GM12878 (cell line): ENCODE measurements at regions not wholly inside any gene's neighbourhood (a gene's known extent, or its start where the extent isn't known, plus 50 kb on each side); places are given as distances from the start of the nearest gene placed in this dataset.

ENCODE experiments used
- ATAC-seq: fragments of 200-7000 bp; cut with Tn5 transposase; 3 replicates; pipeline ENCODE4 v1.9.1; 2020; ENCODE audit warnings: mild to moderate bottlenecking, moderate library complexity
- BruUV-seq: library from RNA; stranded (reverse); fragments of 400-500 nt; replicated peaks from 2 replicates; lab custom pipeline; 2021; lab: Mats Ljungman, UMichigan
- CTCF ChIA-PET: fragments of 300-600 bp; sonication (Branson Sonifier 250); formaldehyde crosslinking; extraction: SDS; loops from one replicate; lab custom pipeline; 2021; ENCODE audit warnings: inconsistent platforms; lab: Yijun Ruan, JAX
- POLR2A ChIA-PET: fragments of 350-600 bp; formaldehyde crosslinking; extraction: SDS; loops from one replicate; lab custom pipeline; 2021; ENCODE audit warnings: inconsistent platforms; lab: Charles Lee
- RAD21 ChIA-PET: fragments of 300-600 bp; sonication (Branson Sonifier 250); formaldehyde crosslinking; loops from one replicate; lab custom pipeline; 2023; ENCODE audit warnings: antibody characterized with exemption; ENCODE audit not compliant: unreplicated experiment; lab: Charles Lee
- SMC1A ChIA-PET: fragments of 300-600 bp; sonication (Branson Sonifier 250); formaldehyde crosslinking; loops from one replicate; lab custom pipeline; 2023; ENCODE audit not compliant: unreplicated experiment, uncharacterized antibody; lab: Charles Lee
- DNase-seq: peaks from one replicate; pipeline ENCODE4 v3.0.0-alpha.2; 2011; ENCODE audit warnings: low read depth, low spot score
- FAIRE-seq: peaks from 3 replicates; lab custom pipeline; 2011; peaks lifted over from hg19 to GRCh38; lab: Jason Lieb, UNC
- H2AFZ ChIP-seq: 2 replicates; pipeline ENCODE4 v1.6.0; 2011; ENCODE audit warnings: low read depth, low read length, control low read depth; ENCODE audit not compliant: control insufficient read depth
- H3K27ac ChIP-seq: 2 replicates; pipeline ENCODE4 v1.5.1; 2011; ENCODE audit warnings: control low read depth; ENCODE audit not compliant: control insufficient read depth, insufficient read depth
- H3K27me3 ChIP-seq, 2 experiments: replicated peaks in 1 of 2; 2 replicates each; pipeline versions ENCODE4 v1.6.0 to v1.6.1; 2011; ENCODE audit warnings: low read length in 1 of 2; ENCODE audit not compliant: control insufficient read depth in 2 of 2, insufficient read depth in 2 of 2
- H3K36me3 ChIP-seq, 2 experiments: 2 replicates each; pipeline ENCODE4 v1.5.1; 2011; ENCODE audit warnings: low read length in 1 of 2; ENCODE audit not compliant: control insufficient read depth in 2 of 2, insufficient read depth in 2 of 2
- H3K4me1 ChIP-seq: 2 replicates; pipeline ENCODE4 v1.6.1; 2011; ENCODE audit warnings: mild to moderate bottlenecking, low read length, moderate library complexity, mixed read lengths; ENCODE audit not compliant: control insufficient read depth, insufficient read depth
- H3K4me2 ChIP-seq: 2 replicates; pipeline ENCODE4 v1.6.0; 2011; ENCODE audit warnings: control low read depth; ENCODE audit not compliant: control insufficient read depth, insufficient read depth
- H3K4me3 ChIP-seq: fragments of 200-600 bp; sonication (generic); 2 replicates; pipeline ENCODE4 v1.5.1; 2016
- H3K79me2 ChIP-seq: 2 replicates; pipeline ENCODE4 v1.6.0; 2011; ENCODE audit warnings: low read length; ENCODE audit not compliant: control insufficient read depth, insufficient read depth
- H3K9ac ChIP-seq: 2 replicates; pipeline ENCODE4 v1.8.0; 2011; ENCODE audit warnings: low read length, control low read depth, mixed read lengths; ENCODE audit not compliant: control insufficient read depth, insufficient read depth
- H3K9me3 ChIP-seq: replicated peaks from 3 replicates; pipeline ENCODE4 v1.5.1; 2011; ENCODE audit warnings: mild to moderate bottlenecking, low read length; ENCODE audit not compliant: control insufficient read depth, insufficient read depth
- H4K20me1 ChIP-seq: 2 replicates; pipeline ENCODE4 v1.6.0; 2011; ENCODE audit not compliant: control insufficient read depth, insufficient read depth
- BRCA1 ChIP-seq: IDR thresholded peaks from 2 replicates; pipeline ENCODE4 v1.6.1; 2011; ENCODE audit warnings: low read depth, low read length, improper control_type of control experiment
- FOS ChIP-seq: IDR thresholded peaks from 3 replicates; pipeline ENCODE4 v1.6.1; 2011; ENCODE audit warnings: borderline replicate concordance; ENCODE audit not compliant: insufficient read length; ENCODE audit errors: extremely low read depth
- JUND ChIP-seq: IDR thresholded peaks from 2 replicates; pipeline ENCODE4 v1.6.1; 2012; ENCODE audit warnings: low read depth, mild to moderate bottlenecking, low read length, improper control_type of control experiment, moderate library complexity
- RB1 ChIP-seq: fragments of 450-650 bp; formaldehyde crosslinking; IDR thresholded peaks from 2 replicates; pipeline ENCODE4 v1.6.1; 2017; ENCODE audit warnings: mild to moderate bottlenecking, borderline replicate concordance
- RCOR1 ChIP-seq: conservative IDR thresholded peaks from 2 replicates; pipeline ENCODE4 v1.6.1; 2012; ENCODE audit warnings: low read depth, low read length, improper control_type of control experiment
- YBX1 ChIP-seq: fragments of 450-650 bp; IDR thresholded peaks from 2 replicates; pipeline ENCODE4 v1.6.1; 2016; ENCODE audit warnings: antibody characterized with exemption
- WGBS: methylation state at CpG from one replicate; pipeline ENCODE4 v1.1.6; 2016; ENCODE audit warnings: low lambda C conversion rate; ENCODE audit not compliant: insufficient replicate concordance, insufficient coverage; ENCODE audit errors: missing lambda C conversion rate; 5-methylcytosine and 5-hydroxymethylcytosine counted together
- in situ Hi-C: fragments of 300-500 bp; cut with MboI; formaldehyde crosslinking; loops from 9 replicates; pipeline ENCODE4 v1.14.3; 2018; ENCODE audit warnings: mixed read lengths
- intact Hi-C: fragments of 100-400 bp; cut with micrococcal nuclease; formaldehyde crosslinking; loops from one replicate; pipeline ENCODE4 v1.14.2; 2022; ENCODE audit not compliant: unreplicated experiment
- TF ChIP-seq, protein P1 (sequence below): fragments of 450-650 bp; IDR thresholded peaks from 2 replicates; pipeline ENCODE4 v1.6.1; 2017; ENCODE audit warnings: mild to moderate bottlenecking, moderate library complexity
- TF ChIP-seq, protein P2 (sequence below): fragments of 450-650 bp; IDR thresholded peaks from 2 replicates; pipeline ENCODE4 v1.6.1; 2017; ENCODE audit warnings: mild to moderate bottlenecking
- TF ChIP-seq, protein P3 (sequence below): fragments of 450-650 bp; IDR thresholded peaks from 2 replicates; pipeline ENCODE4 v1.6.1; 2017; ENCODE audit warnings: borderline replicate concordance
- TF ChIP-seq, protein P4 (sequence below): fragments of 450-650 bp; IDR thresholded peaks from 2 replicates; pipeline ENCODE4 v1.6.1; 2017; ENCODE audit warnings: mild to moderate bottlenecking, low read depth, inconsistent platforms; ENCODE audit not compliant: poor library complexity, severe bottlenecking
- TF ChIP-seq, protein P5 (sequence below): fragments of 450-650 bp; IDR thresholded peaks from 2 replicates; pipeline ENCODE4 v1.6.1; 2017; ENCODE audit warnings: mild to moderate bottlenecking, moderate library complexity

DNA sequence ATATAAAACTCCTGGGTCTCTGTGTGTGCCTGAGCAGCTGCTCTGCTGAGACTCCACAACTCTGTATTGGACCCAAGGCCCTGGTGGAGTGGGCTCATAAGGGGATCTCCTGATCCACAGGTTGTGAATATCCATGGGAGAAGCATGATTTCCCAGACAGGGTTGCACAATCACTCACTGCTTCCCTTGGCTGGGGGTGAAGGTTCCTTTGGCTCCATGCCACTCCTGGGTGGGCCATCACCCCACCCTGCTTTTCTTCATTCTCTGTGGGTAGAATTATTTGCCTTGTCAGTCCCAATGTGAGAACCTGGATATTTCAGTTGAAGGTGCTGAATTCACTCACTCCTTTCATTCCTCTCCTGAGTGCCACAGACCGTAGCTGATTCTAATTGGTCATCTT, 205.2 kb upstream of the TMEM260 start:
- H3K36me3 ChIP-seq = no peaks in the 10 kb centered on the region
- H4K20me1 ChIP-seq = no peaks in the 10 kb centered on the region
- H3K9me3 ChIP-seq = no peaks in the 10 kb centered on the region
- FAIRE-seq (no peak), DNase-seq (no peak), ATAC-seq (no peak)
- ChIA-PET RAD21 (no interaction called here), CTCF (no interaction called here), SMC1A (no interaction called here), POLR2A (no interaction called here)
- intact Hi-C loops = no loop called here
- H2AFZ ChIP-seq = no peak overlapping the region
- no peak overlapping the region for H3K4me2 ChIP-seq
- no peak overlapping the region for H3K9ac ChIP-seq
- no peak overlapping the region for H3K27ac ChIP-seq
- 33% methylated on average over 1 of the region's 1 CpG for WGBS
- no peaks in the 10 kb centered on the region for H3K4me1 ChIP-seq
- in situ Hi-C loops = no loop called here
- no peaks in the 10 kb centered on the region for H3K79me2 ChIP-seq
- H3K27me3 ChIP-seq = no peaks in the 10 kb centered on the region
- BruUV-seq = no TSS peak
- no peak overlapping the region for H3K4me3 ChIP-seq
- TF ChIP-seq RB1 (no peak), FOS (no peak), JUND (no peak), YBX1 (no peak), RCOR1 (no peak), BRCA1 (no peak)
- TF ChIP-seq, protein P1, sequence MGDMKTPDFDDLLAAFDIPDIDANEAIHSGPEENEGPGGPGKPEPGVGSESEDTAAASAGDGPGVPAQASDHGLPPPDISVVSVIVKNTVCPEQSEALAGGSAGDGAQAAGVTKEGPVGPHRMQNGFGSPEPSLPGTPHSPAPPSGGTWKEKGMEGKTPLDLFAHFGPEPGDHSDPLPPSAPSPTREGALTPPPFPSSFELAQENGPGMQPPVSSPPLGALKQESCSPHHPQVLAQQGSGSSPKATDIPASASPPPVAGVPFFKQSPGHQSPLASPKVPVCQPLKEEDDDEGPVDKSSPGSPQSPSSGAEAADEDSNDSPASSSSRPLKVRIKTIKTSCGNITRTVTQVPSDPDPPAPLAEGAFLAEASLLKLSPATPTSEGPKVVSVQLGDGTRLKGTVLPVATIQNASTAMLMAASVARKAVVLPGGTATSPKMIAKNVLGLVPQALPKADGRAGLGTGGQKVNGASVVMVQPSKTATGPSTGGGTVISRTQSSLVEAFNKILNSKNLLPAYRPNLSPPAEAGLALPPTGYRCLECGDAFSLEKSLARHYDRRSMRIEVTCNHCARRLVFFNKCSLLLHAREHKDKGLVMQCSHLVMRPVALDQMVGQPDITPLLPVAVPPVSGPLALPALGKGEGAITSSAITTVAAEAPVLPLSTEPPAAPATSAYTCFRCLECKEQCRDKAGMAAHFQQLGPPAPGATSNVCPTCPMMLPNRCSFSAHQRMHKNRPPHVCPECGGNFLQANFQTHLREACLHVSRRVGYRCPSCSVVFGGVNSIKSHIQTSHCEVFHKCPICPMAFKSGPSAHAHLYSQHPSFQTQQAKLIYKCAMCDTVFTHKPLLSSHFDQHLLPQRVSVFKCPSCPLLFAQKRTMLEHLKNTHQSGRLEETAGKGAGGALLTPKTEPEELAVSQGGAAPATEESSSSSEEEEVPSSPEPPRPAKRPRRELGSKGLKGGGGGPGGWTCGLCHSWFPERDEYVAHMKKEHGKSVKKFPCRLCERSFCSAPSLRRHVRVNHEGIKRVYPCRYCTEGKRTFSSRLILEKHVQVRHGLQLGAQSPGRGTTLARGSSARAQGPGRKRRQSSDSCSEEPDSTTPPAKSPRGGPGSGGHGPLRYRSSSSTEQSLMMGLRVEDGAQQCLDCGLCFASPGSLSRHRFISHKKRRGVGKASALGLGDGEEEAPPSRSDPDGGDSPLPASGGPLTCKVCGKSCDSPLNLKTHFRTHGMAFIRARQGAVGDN = no peak
- TF ChIP-seq, protein P2, sequence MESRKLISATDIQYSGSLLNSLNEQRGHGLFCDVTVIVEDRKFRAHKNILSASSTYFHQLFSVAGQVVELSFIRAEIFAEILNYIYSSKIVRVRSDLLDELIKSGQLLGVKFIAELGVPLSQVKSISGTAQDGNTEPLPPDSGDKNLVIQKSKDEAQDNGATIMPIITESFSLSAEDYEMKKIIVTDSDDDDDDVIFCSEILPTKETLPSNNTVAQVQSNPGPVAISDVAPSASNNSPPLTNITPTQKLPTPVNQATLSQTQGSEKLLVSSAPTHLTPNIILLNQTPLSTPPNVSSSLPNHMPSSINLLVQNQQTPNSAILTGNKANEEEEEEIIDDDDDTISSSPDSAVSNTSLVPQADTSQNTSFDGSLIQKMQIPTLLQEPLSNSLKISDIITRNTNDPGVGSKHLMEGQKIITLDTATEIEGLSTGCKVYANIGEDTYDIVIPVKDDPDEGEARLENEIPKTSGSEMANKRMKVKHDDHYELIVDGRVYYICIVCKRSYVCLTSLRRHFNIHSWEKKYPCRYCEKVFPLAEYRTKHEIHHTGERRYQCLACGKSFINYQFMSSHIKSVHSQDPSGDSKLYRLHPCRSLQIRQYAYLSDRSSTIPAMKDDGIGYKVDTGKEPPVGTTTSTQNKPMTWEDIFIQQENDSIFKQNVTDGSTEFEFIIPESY = no peak
- TF ChIP-seq, protein P3, sequence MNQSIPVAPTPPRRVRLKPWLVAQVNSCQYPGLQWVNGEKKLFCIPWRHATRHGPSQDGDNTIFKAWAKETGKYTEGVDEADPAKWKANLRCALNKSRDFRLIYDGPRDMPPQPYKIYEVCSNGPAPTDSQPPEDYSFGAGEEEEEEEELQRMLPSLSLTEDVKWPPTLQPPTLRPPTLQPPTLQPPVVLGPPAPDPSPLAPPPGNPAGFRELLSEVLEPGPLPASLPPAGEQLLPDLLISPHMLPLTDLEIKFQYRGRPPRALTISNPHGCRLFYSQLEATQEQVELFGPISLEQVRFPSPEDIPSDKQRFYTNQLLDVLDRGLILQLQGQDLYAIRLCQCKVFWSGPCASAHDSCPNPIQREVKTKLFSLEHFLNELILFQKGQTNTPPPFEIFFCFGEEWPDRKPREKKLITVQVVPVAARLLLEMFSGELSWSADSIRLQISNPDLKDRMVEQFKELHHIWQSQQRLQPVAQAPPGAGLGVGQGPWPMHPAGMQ = no peak
- TF ChIP-seq, protein P4, sequence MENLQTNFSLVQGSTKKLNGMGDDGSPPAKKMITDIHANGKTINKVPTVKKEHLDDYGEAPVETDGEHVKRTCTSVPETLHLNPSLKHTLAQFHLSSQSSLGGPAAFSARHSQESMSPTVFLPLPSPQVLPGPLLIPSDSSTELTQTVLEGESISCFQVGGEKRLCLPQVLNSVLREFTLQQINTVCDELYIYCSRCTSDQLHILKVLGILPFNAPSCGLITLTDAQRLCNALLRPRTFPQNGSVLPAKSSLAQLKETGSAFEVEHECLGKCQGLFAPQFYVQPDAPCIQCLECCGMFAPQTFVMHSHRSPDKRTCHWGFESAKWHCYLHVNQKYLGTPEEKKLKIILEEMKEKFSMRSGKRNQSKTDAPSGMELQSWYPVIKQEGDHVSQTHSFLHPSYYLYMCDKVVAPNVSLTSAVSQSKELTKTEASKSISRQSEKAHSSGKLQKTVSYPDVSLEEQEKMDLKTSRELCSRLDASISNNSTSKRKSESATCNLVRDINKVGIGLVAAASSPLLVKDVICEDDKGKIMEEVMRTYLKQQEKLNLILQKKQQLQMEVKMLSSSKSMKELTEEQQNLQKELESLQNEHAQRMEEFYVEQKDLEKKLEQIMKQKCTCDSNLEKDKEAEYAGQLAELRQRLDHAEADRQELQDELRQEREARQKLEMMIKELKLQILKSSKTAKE = no peak
- TF ChIP-seq, protein P5, sequence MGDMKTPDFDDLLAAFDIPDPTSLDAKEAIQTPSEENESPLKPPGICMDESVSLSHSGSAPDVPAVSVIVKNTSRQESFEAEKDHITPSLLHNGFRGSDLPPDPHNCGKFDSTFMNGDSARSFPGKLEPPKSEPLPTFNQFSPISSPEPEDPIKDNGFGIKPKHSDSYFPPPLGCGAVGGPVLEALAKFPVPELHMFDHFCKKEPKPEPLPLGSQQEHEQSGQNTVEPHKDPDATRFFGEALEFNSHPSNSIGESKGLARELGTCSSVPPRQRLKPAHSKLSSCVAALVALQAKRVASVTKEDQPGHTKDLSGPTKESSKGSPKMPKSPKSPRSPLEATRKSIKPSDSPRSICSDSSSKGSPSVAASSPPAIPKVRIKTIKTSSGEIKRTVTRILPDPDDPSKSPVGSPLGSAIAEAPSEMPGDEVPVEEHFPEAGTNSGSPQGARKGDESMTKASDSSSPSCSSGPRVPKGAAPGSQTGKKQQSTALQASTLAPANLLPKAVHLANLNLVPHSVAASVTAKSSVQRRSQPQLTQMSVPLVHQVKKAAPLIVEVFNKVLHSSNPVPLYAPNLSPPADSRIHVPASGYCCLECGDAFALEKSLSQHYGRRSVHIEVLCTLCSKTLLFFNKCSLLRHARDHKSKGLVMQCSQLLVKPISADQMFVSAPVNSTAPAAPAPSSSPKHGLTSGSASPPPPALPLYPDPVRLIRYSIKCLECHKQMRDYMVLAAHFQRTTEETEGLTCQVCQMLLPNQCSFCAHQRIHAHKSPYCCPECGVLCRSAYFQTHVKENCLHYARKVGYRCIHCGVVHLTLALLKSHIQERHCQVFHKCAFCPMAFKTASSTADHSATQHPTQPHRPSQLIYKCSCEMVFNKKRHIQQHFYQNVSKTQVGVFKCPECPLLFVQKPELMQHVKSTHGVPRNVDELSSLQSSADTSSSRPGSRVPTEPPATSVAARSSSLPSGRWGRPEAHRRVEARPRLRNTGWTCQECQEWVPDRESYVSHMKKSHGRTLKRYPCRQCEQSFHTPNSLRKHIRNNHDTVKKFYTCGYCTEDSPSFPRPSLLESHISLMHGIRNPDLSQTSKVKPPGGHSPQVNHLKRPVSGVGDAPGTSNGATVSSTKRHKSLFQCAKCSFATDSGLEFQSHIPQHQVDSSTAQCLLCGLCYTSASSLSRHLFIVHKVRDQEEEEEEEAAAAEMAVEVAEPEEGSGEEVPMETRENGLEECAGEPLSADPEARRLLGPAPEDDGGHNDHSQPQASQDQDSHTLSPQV = no peak
